ENCODE measurements at regions not wholly inside any gene's neighbourhood (a gene's known extent, or its start where the extent isn't known, plus 50 kb on each side); places are given as distances from the start of the nearest gene placed in this dataset.

DNA sequence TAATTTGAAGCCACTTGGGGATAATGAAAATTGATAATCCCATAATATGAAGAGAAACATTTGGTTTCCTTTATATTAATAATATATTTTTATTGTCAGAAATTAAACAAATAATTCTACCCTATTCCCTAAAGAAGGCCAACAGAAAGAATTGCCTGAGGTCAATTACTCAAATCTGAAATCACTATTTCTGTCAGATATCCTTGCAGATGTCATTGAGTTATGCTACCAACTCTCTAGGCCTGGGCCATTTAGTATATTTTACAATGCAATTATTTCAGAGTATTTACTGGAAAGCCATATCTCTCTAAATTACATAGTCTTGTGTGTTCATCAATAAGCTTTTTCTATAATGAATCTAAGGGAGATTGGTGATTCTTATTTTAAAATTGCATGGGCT, 498.1 kb downstream of the KIF20B start:
- no peaks in the 10 kb centered on the region for H3K36me3 ChIP-seq (ENCODE audit: insufficient read depth, low read length)
- H3K27me3 ChIP-seq (ENCODE audit: control insufficient read depth in 1 of 2, insufficient read depth in 2 of 2, low read length in 2 of 2), result no peaks in the 10 kb centered on the region
- H3K27ac ChIP-seq (ENCODE audit: low read depth, low read length), result no peak overlapping the region
- no peaks in the 10 kb centered on the region for H3K4me1 ChIP-seq (ENCODE audit: insufficient read depth, low read length)
- no peak overlapping the region for H3K9ac ChIP-seq (ENCODE audit: low read length)
- H3K9me3 ChIP-seq (ENCODE audit: low read length), result no peaks in the 10 kb centered on the region
- no peak overlapping the region for H3K4me3 ChIP-seq (ENCODE audit: low read depth in 1 of 2, low read length in 2 of 2)

DNA sequence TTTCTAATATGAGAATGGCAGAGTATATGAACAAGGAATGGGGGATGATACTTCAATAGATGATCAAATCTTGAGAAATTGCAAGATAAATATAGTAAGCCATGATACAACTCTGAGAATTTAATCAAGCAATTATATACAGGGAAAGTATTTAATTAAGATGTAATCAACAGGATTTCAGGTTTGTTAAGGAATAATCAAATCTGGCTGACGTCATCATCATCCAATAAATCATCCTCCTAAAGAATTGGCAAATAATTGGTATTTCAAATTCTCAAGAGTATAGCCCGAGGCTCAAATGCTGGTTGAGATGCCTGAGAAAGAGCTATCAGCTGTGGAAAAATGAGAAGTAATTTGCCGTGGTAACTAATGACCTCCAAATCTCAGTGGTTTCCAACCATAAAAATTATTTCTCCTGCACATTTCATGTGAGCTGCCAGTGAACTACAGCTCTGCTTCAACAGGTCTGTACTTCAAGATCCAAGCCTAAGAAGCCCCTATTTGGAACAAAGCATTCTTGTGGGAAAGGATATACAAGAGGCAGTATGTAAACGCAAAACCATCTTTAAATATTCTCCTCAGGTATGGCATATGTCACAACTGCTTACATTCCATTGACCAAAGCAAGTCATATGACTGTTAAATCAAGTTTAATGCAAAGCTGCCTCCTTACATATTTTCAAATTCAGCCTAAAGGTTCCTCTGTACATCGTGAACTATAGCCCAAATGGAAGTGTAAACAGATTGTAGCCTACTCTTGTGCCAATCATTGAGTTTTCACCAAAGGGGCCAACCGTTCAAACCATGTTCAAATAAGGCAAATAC, 503.0 kb downstream of the KIF20B start:
- Histone ChIP-seq H3K9me3 (ENCODE audit: low read length) (no peaks in the 10 kb centered on the region), H3K27ac (ENCODE audit: low read depth, low read length) (no peak overlapping the region), H3K4me1 (ENCODE audit: insufficient read depth, low read length) (no peaks in the 10 kb centered on the region), H3K27me3 (ENCODE audit: control insufficient read depth in 1 of 2, insufficient read depth in 2 of 2, low read length in 2 of 2) (no peaks in the 10 kb centered on the region), H3K4me3 (ENCODE audit: low read depth in 1 of 2, low read length in 2 of 2) (no peak overlapping the region), H3K36me3 (ENCODE audit: insufficient read depth, low read length) (no peaks in the 10 kb centered on the region), H3K9ac (ENCODE audit: low read length) (no peak overlapping the region)

DNA sequence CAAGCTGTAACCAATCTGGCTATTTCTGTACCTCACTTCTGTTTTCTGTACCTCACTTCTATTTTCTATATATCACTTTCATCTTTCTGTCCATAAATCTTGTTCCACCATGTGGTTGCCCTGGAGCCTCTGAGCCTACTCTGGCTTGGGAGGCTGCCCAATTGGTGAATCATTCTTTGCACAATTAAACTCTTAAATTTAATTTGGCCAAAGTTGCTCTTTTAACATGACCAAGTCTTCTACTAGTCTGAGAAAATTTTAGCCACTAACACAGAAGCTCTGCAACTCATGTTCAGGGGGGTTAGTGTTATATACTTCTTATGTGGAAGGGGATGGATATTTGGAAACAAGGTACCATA, 503.5 kb downstream of the KIF20B start:
- no peak overlapping the region for H3K9ac ChIP-seq (ENCODE audit: low read length)
- no peak overlapping the region for H3K4me3 ChIP-seq (ENCODE audit: low read depth in 1 of 2, low read length in 2 of 2)
- no peak overlapping the region for H3K27ac ChIP-seq (ENCODE audit: low read depth, low read length)
- no peaks in the 10 kb centered on the region for H3K4me1 ChIP-seq (ENCODE audit: insufficient read depth, low read length)
- no peaks in the 10 kb centered on the region for H3K9me3 ChIP-seq (ENCODE audit: low read length)
- no peaks in the 10 kb centered on the region for H3K27me3 ChIP-seq (ENCODE audit: control insufficient read depth in 1 of 2, insufficient read depth in 2 of 2, low read length in 2 of 2)
- H3K36me3 ChIP-seq (ENCODE audit: insufficient read depth, low read length), result no peaks in the 10 kb centered on the region

DNA sequence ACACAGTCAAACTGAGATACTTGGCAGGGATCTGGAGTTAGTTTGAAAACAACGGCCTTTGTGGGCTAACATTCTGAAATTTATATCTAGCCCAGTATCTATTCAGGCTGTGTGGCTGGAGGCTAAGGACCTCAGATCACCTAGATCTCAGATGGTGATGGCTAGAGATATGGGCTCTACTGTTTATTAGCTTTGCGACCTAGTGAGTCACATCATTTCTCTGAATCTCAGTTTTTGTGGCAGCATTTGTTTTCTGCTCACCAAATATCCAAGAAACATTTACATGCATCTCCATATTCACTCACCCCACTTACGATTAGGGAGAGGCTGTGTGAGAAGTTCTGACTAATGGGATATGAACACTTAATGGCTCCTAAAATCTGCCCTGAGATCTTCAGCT, 503.9 kb downstream of the KIF20B start:
- H3K9ac ChIP-seq (ENCODE audit: low read length), result no peak overlapping the region
- H3K4me3 ChIP-seq (ENCODE audit: low read depth in 1 of 2, low read length in 2 of 2), result no peak overlapping the region
- no peaks in the 10 kb centered on the region for H3K27me3 ChIP-seq (ENCODE audit: control insufficient read depth in 1 of 2, insufficient read depth in 2 of 2, low read length in 2 of 2)
- no peaks in the 10 kb centered on the region for H3K9me3 ChIP-seq (ENCODE audit: low read length)
- no peaks in the 10 kb centered on the region for H3K36me3 ChIP-seq (ENCODE audit: insufficient read depth, low read length)
- no peak overlapping the region for H3K27ac ChIP-seq (ENCODE audit: low read depth, low read length)
- no peaks in the 10 kb centered on the region for H3K4me1 ChIP-seq (ENCODE audit: insufficient read depth, low read length)

DNA sequence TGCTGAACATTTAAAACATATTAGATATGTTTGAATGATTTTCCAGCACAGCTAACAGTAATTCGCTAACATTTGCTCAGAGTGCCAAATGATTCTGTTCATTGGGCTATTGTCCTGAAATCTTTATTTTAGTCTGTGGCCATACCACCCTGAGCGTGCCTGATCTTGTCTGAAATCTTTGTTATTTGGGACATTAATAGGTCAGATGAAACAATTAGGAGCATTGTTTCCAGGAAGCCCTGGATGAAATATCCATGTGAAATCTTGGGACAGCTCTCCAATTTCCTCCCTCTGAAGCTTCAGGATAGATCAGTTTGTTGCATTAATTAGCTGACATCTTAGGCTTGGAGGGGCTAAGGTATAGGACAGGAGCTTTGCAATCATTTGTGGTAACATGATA, 512.0 kb downstream of the KIF20B start:
- no peaks in the 10 kb centered on the region for H3K36me3 ChIP-seq (ENCODE audit: insufficient read depth, low read length)
- no peaks in the 10 kb centered on the region for H3K27me3 ChIP-seq (ENCODE audit: control insufficient read depth in 1 of 2, insufficient read depth in 2 of 2, low read length in 2 of 2)
- H3K27ac ChIP-seq (ENCODE audit: low read depth, low read length), result no peak overlapping the region
- H3K4me1 ChIP-seq (ENCODE audit: insufficient read depth, low read length), result no peaks in the 10 kb centered on the region
- no peaks in the 10 kb centered on the region for H3K9me3 ChIP-seq (ENCODE audit: low read length)
- H3K9ac ChIP-seq (ENCODE audit: low read length), result no peak overlapping the region
- H3K4me3 ChIP-seq (ENCODE audit: low read depth in 1 of 2, low read length in 2 of 2), result no peak overlapping the region

DNA sequence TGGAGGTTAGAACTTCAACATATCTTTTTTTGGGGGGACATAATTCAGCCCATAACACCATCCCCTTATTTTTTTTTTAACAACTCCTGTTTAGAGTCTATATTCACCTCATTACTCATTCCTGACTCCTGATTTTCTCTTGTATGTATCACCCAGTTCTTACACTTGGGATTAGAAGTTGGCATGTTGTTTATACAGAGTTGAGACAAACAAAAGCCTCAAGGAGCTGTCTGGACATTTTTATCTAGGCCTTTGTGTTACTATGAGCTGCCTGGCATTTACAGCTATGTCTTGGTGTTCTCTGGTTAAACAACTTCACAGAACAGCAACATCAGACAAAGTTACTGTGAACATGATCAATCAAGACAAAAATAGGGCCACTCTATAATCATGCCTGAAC, 517.5 kb downstream of the KIF20B start:
- Histone ChIP-seq H3K9me3 (ENCODE audit: low read length) (no peaks in the 10 kb centered on the region), H3K27ac (ENCODE audit: low read depth, low read length) (no peak overlapping the region), H3K27me3 (ENCODE audit: control insufficient read depth in 1 of 2, insufficient read depth in 2 of 2, low read length in 2 of 2) (no peaks in the 10 kb centered on the region), H3K4me1 (ENCODE audit: insufficient read depth, low read length) (no peaks in the 10 kb centered on the region), H3K4me3 (ENCODE audit: low read depth in 1 of 2, low read length in 2 of 2) (no peak overlapping the region), H3K9ac (ENCODE audit: low read length) (no peak overlapping the region), H3K36me3 (ENCODE audit: insufficient read depth, low read length) (no peaks in the 10 kb centered on the region)

GRCh38 chr10:90222372-90222771, 521.0 kb downstream of the KIF20B start:
- H3K27me3 ChIP-seq (ENCODE audit: control insufficient read depth in 1 of 2, insufficient read depth in 2 of 2, low read length in 2 of 2), result no peaks in the 10 kb centered on the region
- no peak overlapping the region for H3K9ac ChIP-seq (ENCODE audit: low read length)
- no peak overlapping the region for H3K27ac ChIP-seq (ENCODE audit: low read depth, low read length)
- H3K4me1 ChIP-seq (ENCODE audit: insufficient read depth, low read length), result no peaks in the 10 kb centered on the region
- no peaks in the 10 kb centered on the region for H3K9me3 ChIP-seq (ENCODE audit: low read length)
- no peaks in the 10 kb centered on the region for H3K36me3 ChIP-seq (ENCODE audit: insufficient read depth, low read length)
- H3K4me3 ChIP-seq (ENCODE audit: low read depth in 1 of 2, low read length in 2 of 2), result no peak overlapping the region

- H3K9me3 ChIP-seq (ENCODE audit: low read length), result no peaks in the 10 kb centered on the region
- H3K36me3 ChIP-seq (ENCODE audit: insufficient read depth, low read length), result no peaks in the 10 kb centered on the region
- H3K9ac ChIP-seq (ENCODE audit: low read length), result no peak overlapping the region
- no peaks in the 10 kb centered on the region for H3K27me3 ChIP-seq (ENCODE audit: control insufficient read depth in 1 of 2, insufficient read depth in 2 of 2, low read length in 2 of 2)
- H3K27ac ChIP-seq (ENCODE audit: low read depth, low read length), result no peak overlapping the region
- no peaks in the 10 kb centered on the region for H3K4me1 ChIP-seq (ENCODE audit: insufficient read depth, low read length)
- H3K4me3 ChIP-seq (ENCODE audit: low read depth in 1 of 2, low read length in 2 of 2), result no peak overlapping the region
Measured at GRCh38 chr10:90222939-90223338, 521.5 kb downstream of the KIF20B start.

- Histone ChIP-seq H3K36me3 (ENCODE audit: insufficient read depth, low read length) (no peaks in the 10 kb centered on the region), H3K4me3 (ENCODE audit: low read depth in 1 of 2, low read length in 2 of 2) (no peak overlapping the region), H3K9ac (ENCODE audit: low read length) (no peak overlapping the region), H3K27ac (ENCODE audit: low read depth, low read length) (no peak overlapping the region), H3K4me1 (ENCODE audit: insufficient read depth, low read length) (no peaks in the 10 kb centered on the region), H3K9me3 (ENCODE audit: low read length) (no peaks in the 10 kb centered on the region), H3K27me3 (ENCODE audit: control insufficient read depth in 1 of 2, insufficient read depth in 2 of 2, low read length in 2 of 2) (no peaks in the 10 kb centered on the region)
Measured at GRCh38 chr10:90224791-90225566, 523.6 kb downstream of the KIF20B start.

- Histone ChIP-seq H3K9me3 (ENCODE audit: low read length) (no peaks in the 10 kb centered on the region), H3K4me3 (ENCODE audit: low read depth in 1 of 2, low read length in 2 of 2) (no peak overlapping the region), H3K36me3 (ENCODE audit: insufficient read depth, low read length) (no peaks in the 10 kb centered on the region), H3K4me1 (ENCODE audit: insufficient read depth, low read length) (no peaks in the 10 kb centered on the region), H3K9ac (ENCODE audit: low read length) (no peak overlapping the region), H3K27me3 (ENCODE audit: control insufficient read depth in 1 of 2, insufficient read depth in 2 of 2, low read length in 2 of 2) (no peaks in the 10 kb centered on the region), H3K27ac (ENCODE audit: low read depth, low read length) (no peak overlapping the region)
Measured at GRCh38 chr10:90226517-90226916, 525.1 kb downstream of the KIF20B start.

- no peak overlapping the region for H3K9ac ChIP-seq (ENCODE audit: low read length)
- no peaks in the 10 kb centered on the region for H3K4me1 ChIP-seq (ENCODE audit: insufficient read depth, low read length)
- H3K9me3 ChIP-seq (ENCODE audit: low read length), result no peaks in the 10 kb centered on the region
- H3K4me3 ChIP-seq (ENCODE audit: low read depth in 1 of 2, low read length in 2 of 2), result no peak overlapping the region
- H3K27ac ChIP-seq (ENCODE audit: low read depth, low read length), result no peak overlapping the region
- no peaks in the 10 kb centered on the region for H3K36me3 ChIP-seq (ENCODE audit: insufficient read depth, low read length)
- no peaks in the 10 kb centered on the region for H3K27me3 ChIP-seq (ENCODE audit: control insufficient read depth in 1 of 2, insufficient read depth in 2 of 2, low read length in 2 of 2)
Measured at GRCh38 chr10:90227217-90227656, 525.8 kb downstream of the KIF20B start.

GRCh38 chr10:90227786-90228185, 526.4 kb downstream of the KIF20B start:
- H3K27ac ChIP-seq (ENCODE audit: low read depth, low read length), result no peak overlapping the region
- no peak overlapping the region for H3K9ac ChIP-seq (ENCODE audit: low read length)
- H3K4me3 ChIP-seq (ENCODE audit: low read depth in 1 of 2, low read length in 2 of 2), result no peak overlapping the region
- H3K9me3 ChIP-seq (ENCODE audit: low read length), result no peaks in the 10 kb centered on the region
- no peaks in the 10 kb centered on the region for H3K27me3 ChIP-seq (ENCODE audit: control insufficient read depth in 1 of 2, insufficient read depth in 2 of 2, low read length in 2 of 2)
- H3K36me3 ChIP-seq (ENCODE audit: insufficient read depth, low read length), result no peaks in the 10 kb centered on the region
- H3K4me1 ChIP-seq (ENCODE audit: insufficient read depth, low read length), result no peaks in the 10 kb centered on the region
